SU-DHL-6 (cell line): ENCODE measurements at regions not wholly inside any gene's neighbourhood (a gene's known extent, or its start where the extent isn't known, plus 50 kb on each side); places are given as distances from the start of the nearest gene placed in this dataset.

ENCODE experiments used
- H2AFZ ChIP-seq: fragments of 200-600 bp; sonication (generic); 2 replicates; pipeline ENCODE4 v1.6.1; 2014; ENCODE audit warnings: low read depth, mild to moderate bottlenecking, moderate library complexity, mixed read lengths, antibody characterized with exemption, low read length; ENCODE audit not compliant: severe bottlenecking
- H3F3A ChIP-seq: fragments of 200-600 bp; shearing (Covaris generic); 2 replicates; pipeline ENCODE4 v1.6.0; 2016; ENCODE audit warnings: antibody characterized with exemption, mild to moderate bottlenecking; ENCODE audit not compliant: insufficient read depth
- H3K27ac ChIP-seq: fragments of 200-600 bp; sonication (generic); 2 replicates; pipeline ENCODE4 v1.5.1; 2016; ENCODE audit warnings: low read depth, mild to moderate bottlenecking, low read length, moderate library complexity, mixed read lengths
- H3K27me3 ChIP-seq: fragments of 200-600 bp; sonication (generic), shearing (Covaris generic); 2 replicates; pipeline ENCODE4 v1.6.0; 2014; ENCODE audit warnings: mild to moderate bottlenecking, low read length
- H3K36me3 ChIP-seq: fragments of 200-600 bp; sonication (generic); 2 replicates; pipeline ENCODE4 v1.6.1; 2014; ENCODE audit warnings: mild to moderate bottlenecking, low read length, mixed read lengths
- H3K4me2 ChIP-seq: fragments of 300-600, 200-600 bp; shearing (Covaris generic), sonication (generic); 2 replicates; pipeline ENCODE4 v1.6.0; 2014; ENCODE audit warnings: low read length, low read depth, mild to moderate bottlenecking; ENCODE audit not compliant: poor library complexity, severe bottlenecking
- H3K4me3 ChIP-seq: fragments of 200-600 bp; sonication (generic); 2 replicates; pipeline ENCODE4 v1.5.1; 2014; ENCODE audit warnings: antibody characterized with exemption, low read length, mild to moderate bottlenecking, mixed read lengths; ENCODE audit not compliant: insufficient read depth, poor library complexity, severe bottlenecking
- H3K79me2 ChIP-seq: fragments of 200-600 bp; sonication (generic); 2 replicates; pipeline ENCODE4 v1.6.1; 2014; ENCODE audit warnings: mild to moderate bottlenecking, low read length, moderate library complexity; ENCODE audit not compliant: insufficient read depth
- H3K9ac ChIP-seq: fragments of 200-600 bp; sonication (generic); 2 replicates; pipeline ENCODE4 v1.7.0; 2014; ENCODE audit warnings: mild to moderate bottlenecking, low read length
- H3K9me2 ChIP-seq: fragments of 200-600 bp; sonication (generic); replicated peaks from 2 replicates; pipeline ENCODE4 v1.6.1; 2014; ENCODE audit warnings: low read length; ENCODE audit not compliant: insufficient read depth
- H3K9me3 ChIP-seq: fragments of 200-600 bp; sonication (generic); 2 replicates; pipeline ENCODE4 v1.6.1; 2014; ENCODE audit warnings: low read length, mixed read lengths; ENCODE audit not compliant: insufficient read depth
- H4K20me1 ChIP-seq: fragments of 200-600 bp; sonication (generic); 2 replicates; pipeline ENCODE4 v1.6.1; 2014; ENCODE audit warnings: low read depth, mild to moderate bottlenecking, antibody characterized with exemption, low read length, moderate library complexity, mixed read lengths
- EZH2phosphoT487 ChIP-seq: fragments of 200-600 bp; sonication (generic), shearing (Covaris generic); conservative IDR thresholded peaks from 2 replicates; pipeline ENCODE4 v1.6.1; 2018; ENCODE audit warnings: mild to moderate bottlenecking, antibody characterized with exemption, low read length, moderate library complexity, mixed read lengths
- TF ChIP-seq, protein P1 (sequence below): fragments of 200-600 bp; sonication (generic); IDR thresholded peaks from one replicate; pipeline ENCODE4 v1.5.1; 2017; ENCODE audit warnings: antibody characterized with exemption, mild to moderate bottlenecking, low read length, moderate library complexity; ENCODE audit not compliant: insufficient read depth, poor library complexity, severe bottlenecking

DNA sequence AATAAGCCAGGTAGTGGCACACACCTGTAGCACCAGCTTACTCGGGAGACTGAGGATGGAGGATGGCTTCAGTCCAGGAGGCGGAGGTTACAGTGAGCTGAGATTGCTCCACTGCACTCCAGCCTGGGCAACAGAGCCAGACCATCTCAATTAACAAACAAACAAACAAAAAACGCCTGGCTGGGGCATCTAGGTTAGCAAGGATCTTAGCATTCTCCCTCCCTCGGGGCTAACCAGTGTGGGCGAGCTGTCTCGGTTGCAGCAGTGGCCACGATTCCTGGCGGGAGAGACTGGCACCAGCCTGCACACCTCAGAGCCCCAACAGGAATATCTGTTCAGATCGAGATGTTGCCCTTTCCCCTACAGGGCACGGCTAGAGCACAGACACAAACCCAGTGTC is 91.3 kb upstream of the KCTD7 start:
- H3K27me3 ChIP-seq, result no peaks in the 10 kb centered on the region
- TF ChIP-seq EZH2phosphoT487, result no peak
- TF ChIP-seq, protein P1, sequence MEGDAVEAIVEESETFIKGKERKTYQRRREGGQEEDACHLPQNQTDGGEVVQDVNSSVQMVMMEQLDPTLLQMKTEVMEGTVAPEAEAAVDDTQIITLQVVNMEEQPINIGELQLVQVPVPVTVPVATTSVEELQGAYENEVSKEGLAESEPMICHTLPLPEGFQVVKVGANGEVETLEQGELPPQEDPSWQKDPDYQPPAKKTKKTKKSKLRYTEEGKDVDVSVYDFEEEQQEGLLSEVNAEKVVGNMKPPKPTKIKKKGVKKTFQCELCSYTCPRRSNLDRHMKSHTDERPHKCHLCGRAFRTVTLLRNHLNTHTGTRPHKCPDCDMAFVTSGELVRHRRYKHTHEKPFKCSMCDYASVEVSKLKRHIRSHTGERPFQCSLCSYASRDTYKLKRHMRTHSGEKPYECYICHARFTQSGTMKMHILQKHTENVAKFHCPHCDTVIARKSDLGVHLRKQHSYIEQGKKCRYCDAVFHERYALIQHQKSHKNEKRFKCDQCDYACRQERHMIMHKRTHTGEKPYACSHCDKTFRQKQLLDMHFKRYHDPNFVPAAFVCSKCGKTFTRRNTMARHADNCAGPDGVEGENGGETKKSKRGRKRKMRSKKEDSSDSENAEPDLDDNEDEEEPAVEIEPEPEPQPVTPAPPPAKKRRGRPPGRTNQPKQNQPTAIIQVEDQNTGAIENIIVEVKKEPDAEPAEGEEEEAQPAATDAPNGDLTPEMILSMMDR, result no peak
- H3K9ac ChIP-seq, result no peak overlapping the region
- no peak overlapping the region for H3K4me2 ChIP-seq
- no peaks in the 10 kb centered on the region for H3K79me2 ChIP-seq
- H2AFZ ChIP-seq, result no peak overlapping the region
- H3F3A ChIP-seq, result no peaks in the 10 kb centered on the region
- no peaks in the 10 kb centered on the region for H3K9me3 ChIP-seq
- no peaks in the 10 kb centered on the region for H4K20me1 ChIP-seq
- H3K27ac ChIP-seq, result no peak overlapping the region
- no peak overlapping the region for H3K4me3 ChIP-seq
- H3K9me2 ChIP-seq, result no peaks in the 10 kb centered on the region
- no peaks in the 10 kb centered on the region for H3K36me3 ChIP-seq

DNA sequence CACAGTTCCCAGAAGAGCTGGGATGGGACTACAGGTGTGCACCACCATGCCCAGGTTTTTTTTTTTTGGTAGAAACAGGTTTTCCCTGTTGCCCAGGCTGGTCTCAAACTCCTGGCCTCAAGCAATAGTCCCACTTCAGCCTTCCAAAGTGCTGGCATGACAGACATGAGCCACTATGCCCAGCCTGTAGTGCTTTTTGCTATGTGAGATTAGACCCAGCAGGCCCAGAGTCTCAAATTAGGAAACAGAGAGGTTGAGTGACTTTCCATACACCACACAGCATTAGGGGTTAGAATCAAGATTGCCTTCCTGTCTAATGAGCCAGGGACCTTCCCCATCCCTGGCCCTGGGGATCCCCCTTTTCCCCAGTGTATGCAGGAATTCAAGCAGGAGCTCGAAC is 90.8 kb upstream of the KCTD7 start:
- H3K9ac ChIP-seq, result no peak overlapping the region
- TF ChIP-seq EZH2phosphoT487, result no peak
- TF ChIP-seq, protein P1, result no peak
- no peaks in the 10 kb centered on the region for H3K27me3 ChIP-seq
- no peak overlapping the region for H3K4me2 ChIP-seq
- no peak overlapping the region for H3K4me3 ChIP-seq
- H3K9me2 ChIP-seq, result no peaks in the 10 kb centered on the region
- H3F3A ChIP-seq, result no peaks in the 10 kb centered on the region
- H2AFZ ChIP-seq, result no peak overlapping the region
- H3K9me3 ChIP-seq, result no peaks in the 10 kb centered on the region
- H3K36me3 ChIP-seq, result no peaks in the 10 kb centered on the region
- H3K27ac ChIP-seq, result no peak overlapping the region
- H4K20me1 ChIP-seq, result no peaks in the 10 kb centered on the region
- no peaks in the 10 kb centered on the region for H3K79me2 ChIP-seq

DNA sequence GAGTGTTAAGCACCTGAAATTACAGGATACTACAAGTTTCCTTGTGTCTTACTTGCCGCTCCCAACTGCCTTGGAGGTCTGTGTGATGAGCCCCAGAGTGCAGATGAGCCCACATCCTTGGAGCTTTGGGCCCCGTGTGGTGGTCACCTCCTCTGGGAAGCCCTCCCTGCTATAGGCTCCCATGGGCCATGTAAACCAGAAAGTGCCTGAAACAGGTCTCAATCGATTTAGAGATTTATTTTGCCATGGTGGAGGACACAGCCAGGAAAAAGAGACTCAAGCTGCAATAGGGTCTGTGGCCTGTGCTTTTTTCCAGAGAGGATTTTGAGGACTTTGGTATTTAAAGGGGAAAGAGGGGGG is 89.4 kb upstream of the KCTD7 start:
- no peaks in the 10 kb centered on the region for H3K36me3 ChIP-seq
- H4K20me1 ChIP-seq, result no peaks in the 10 kb centered on the region
- no peak overlapping the region for H3K4me2 ChIP-seq
- H3K9ac ChIP-seq, result no peak overlapping the region
- TF ChIP-seq, protein P1, result no peak
- TF ChIP-seq EZH2phosphoT487, result no peak
- H3K4me3 ChIP-seq, result no peak overlapping the region
- H3K27ac ChIP-seq, result no peak overlapping the region
- H3K9me2 ChIP-seq, result no peaks in the 10 kb centered on the region
- H3K79me2 ChIP-seq, result no peaks in the 10 kb centered on the region
- no peaks in the 10 kb centered on the region for H3K9me3 ChIP-seq
- no peak overlapping the region for H2AFZ ChIP-seq
- H3K27me3 ChIP-seq, result no peaks in the 10 kb centered on the region
- no peaks in the 10 kb centered on the region for H3F3A ChIP-seq
